DMS53 (cell line): ENCODE measurements at regions not wholly inside any gene's neighbourhood (a gene's known extent, or its start where the extent isn't known, plus 50 kb on each side); places are given as distances from the start of the nearest gene placed in this dataset.
A peak's percentile ranks its signal among the peaks of the same experiment; 100 is the strongest.
"Not testable (repeated sequence)": the region's sequence is repeated elsewhere in the genome, so short reads cannot be mapped to it uniquely, and the experiment has no call there.

Source experiments
- DNase-seq: peaks from one replicate; lab custom pipeline; 2025; lab: John Stamatoyannopoulos, UW

- DNase-seq = no peak
Measured at GRCh38 chr18:34942276-34942675, 98.9 kb upstream of the MAPRE2 start.

DNA sequence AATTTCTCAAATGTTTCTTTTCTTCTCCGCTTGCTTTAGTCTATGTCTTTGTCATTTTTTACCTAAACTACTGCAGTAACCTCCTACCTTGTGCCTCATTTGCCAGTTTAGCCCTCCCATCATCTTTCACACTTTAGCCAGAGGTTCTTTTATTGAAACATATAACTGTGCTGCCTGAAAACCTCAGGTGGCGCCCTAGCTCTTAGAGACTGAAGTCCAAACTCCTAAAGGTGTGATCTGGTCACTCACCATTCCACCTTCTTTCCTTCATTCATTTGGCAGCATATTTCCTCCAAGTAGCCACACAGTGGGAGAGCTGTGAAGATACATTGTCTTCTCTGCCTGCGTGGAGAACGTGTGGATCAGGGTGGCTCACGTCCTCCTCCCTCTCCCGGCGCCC is 98.2 kb upstream of the MAPRE2 start:
- peak; percentile 48 for DNase-seq

GRCh38 chr18:34943587-34943986 is 97.6 kb upstream of the MAPRE2 start:
- DNase-seq = no peak

GRCh38 chr18:34947711-34948125 is 93.5 kb upstream of the MAPRE2 start:
- DNase-seq = peak; percentile 57

DNA sequence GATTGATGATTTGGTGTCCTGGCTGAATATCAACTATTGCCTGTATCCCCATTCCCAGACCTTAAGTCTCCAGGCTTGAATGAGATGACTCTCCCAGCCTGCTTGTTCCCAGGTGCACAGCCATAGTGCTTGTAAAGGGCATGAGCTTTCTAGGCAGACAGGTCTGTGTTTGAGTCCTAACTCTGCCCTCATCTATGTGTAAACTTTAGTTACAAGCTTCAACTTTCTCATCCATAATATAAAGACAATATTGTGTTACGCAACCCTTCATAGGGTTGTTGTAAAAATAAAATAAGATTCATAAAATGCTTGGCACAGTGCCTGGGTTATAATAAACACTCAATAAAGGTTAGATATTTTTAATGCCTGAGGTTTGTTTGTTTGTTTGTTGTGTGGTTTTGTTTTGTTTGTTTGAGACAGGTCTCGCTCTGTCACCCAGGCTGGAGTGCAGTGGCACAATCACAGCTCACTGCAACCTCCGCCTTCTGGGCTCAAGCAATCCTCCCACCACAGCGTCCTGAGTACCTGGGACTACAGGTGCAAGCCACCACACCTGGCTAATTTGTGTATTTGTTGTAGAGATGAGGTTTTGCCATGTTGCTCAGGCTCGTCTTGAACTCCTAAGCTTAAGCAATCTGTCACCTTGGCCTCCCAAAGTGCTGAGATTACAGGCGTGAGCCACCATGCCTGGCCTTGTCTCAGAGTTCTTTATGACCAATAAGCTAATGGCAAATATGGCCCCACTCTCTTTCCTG is 89.4 kb upstream of the MAPRE2 start:
- no peak for DNase-seq

DNA sequence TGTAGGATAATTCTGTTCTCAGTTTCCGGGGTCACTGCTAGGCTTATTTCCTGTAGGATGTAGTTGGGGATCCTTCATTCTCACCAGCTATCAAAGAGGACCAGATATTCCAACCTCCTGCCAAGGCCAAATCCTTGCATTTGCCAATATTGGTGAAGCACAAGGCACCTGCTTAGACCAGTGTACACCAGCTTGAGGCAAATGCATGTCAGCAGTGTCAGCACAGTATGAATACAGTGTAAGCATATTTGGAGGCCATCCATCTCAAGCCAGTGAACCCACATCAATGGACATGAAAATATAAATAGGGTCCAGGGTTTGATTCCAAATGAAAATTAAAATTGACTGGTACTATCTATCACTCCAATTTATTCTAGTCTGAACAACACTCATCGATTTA is 88.0 kb upstream of the MAPRE2 start:
- no peak for DNase-seq

DNA sequence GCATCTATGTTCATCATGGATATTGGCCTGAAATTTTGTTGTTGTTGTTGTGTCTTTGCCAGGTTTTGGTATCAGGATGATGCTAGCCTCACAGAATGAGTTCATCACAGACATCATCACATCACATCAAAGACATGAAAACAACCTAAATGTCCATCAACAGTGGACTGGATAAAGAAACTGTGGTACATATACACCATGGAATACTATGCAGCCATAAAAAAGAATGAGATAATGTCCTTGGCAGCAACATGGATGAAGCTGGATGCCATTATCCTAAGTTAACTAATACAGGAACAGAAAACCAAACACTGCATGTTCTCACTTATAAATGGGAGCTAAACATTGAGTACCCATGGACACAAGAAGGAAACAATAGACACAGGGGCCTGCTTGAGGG is 85.7 kb upstream of the MAPRE2 start:
- not testable (repeated sequence) for DNase-seq

DNA sequence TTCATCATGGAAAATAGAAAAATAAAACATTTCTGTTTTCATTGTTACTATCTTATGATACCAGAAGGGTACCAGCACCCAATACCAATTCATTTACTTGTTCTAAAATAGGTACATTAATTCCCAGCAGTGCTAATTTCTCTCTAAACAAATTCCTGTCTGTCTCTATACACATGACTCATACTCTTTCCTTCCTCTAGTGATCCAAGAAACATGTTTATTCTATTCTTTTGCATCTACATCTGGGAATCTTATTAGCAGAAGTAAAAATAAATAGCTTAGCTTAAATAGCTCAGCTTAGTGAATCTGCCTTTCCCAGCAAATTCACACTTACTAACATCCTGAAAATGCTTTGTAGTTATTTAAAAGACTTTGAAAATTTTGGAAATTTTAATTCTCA is 84.5 kb upstream of the MAPRE2 start:
- peak; percentile 13 for DNase-seq

DNA sequence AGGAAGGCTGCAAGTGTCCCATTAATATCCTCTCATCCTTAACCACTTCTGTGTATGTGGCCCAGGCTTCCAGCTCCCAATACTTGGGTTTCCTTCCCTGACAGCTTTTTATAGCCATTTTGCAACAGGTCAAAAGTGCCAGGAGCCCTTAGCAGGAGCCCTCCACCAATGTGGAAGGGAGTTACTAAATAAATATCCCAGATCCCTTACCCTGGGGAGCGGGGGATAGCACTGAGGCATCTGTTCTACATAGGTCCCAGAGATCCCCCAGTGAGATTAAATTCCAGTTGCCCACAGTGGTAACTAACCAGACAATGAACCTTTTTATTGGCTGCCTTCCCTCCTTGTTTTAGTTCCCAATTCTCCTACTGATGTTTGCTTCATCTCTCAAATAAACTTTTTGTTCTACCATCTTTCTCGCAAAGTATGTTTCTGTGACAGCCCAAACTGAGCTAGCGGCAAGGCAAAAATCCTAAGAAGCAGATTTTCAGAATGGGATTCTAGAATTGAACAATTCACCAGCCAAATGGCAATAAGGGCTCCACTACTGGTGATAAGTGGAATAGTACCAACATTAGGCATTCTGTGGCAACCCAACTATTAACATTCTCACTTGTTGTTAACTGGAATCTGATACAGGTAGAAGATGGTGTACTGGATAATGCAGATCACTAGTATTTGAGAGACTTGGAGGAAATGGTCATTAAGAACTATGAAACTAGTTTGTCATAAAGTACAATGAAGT is 83.9 kb upstream of the MAPRE2 start:
- peak; percentile 25 for DNase-seq

DNA sequence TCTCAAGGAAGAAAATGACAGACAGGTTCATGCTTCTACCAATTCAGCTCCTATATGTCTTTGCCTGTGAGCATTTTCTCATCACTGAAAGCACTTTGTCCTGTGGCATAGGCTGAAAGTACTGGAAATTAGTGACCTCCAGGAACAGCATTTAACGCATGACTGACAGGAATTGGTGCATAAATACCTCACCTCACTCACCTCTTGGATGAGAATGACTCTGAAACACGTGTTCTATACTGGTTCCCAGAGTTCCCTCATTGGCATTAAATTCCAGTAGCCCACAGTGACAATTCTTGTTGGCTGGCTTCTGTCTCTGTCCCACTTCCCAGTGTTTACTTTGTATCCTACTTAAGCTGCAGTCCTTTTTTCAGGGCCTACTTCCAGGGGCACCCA is 83.4 kb upstream of the MAPRE2 start:
- peak; percentile 27 for DNase-seq

GRCh38 chr18:34959211-34959829 is 81.9 kb upstream of the MAPRE2 start:
- DNase-seq = peak; percentile 80

DNA sequence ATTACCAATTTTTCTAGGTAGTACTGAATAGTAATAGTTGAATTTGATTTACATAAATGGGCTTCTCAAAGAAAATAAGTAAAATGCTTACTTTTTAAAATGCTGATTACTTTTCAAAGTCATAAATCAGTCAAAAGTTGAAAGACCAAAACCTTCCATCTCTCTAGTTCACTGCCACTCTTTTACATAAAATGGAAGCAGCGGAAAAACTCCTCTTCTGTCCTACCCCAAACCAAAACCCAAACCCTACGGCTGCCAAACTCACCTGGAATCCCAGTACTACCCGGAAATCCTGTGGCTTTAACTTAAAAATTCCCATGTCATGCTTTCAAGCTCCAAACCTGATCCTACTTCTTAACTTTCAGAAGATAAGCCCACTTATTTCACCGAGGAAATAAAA is 81.2 kb upstream of the MAPRE2 start:
- no peak for DNase-seq

DNA sequence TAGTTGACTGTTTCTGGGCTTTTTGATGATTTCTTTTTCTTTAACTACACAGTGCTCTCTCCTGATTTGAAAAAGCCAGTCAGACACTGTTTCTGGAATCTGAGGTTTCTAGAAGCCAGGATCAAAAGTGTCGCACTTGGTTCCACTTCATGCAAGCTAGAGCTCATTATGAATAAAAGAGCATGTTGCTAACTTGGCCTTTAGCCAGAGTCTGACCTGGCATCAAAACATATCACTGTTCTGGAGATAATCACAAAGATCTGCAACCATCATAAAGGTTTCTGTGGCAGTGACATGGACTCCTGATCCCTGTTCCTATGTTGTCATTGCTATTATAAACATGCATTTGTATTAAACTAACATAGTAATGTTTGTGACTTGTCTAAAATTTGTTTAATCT is 76.1 kb upstream of the MAPRE2 start:
- peak; percentile 73 for DNase-seq

GRCh38 chr18:34965566-34965965 is 75.6 kb upstream of the MAPRE2 start:
- no peak for DNase-seq

DNA sequence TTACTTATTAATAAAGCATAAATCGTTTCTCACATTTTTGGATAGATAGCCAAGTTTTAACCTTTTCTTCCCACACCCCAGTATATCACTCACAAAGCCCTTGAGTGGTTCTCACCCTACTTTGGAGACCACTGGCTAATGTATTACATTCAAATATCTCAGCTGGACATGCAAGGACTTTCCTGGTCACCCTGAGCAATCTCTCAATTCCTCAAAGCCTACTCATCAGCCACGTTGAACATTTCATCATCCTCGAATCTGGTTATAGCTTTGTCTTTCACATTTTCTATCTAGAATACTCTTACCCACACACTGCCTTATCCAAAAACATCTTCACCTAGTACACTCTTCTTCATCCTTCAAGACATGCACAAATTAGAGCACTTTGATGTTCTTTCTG is 71.1 kb upstream of the MAPRE2 start:
- DNase-seq = no peak

DNA sequence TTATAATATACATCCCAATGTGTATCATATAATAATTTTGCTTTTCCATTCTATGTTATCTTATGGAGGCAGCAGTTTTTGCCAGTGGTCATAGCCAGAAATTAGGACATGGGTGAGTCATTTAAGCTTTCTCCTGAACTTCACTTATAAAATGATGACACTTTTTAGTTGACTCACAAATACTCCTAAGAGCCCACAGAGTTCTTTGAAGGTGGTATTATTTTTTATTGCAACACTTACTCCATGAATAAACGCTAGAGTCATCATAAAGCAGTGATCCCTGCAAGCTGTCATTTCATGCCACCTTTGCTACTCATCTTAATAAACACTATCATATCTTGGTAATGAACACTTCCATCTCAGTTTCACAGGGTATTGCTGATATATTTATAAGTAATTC is 69.9 kb upstream of the MAPRE2 start:
- DNase-seq = no peak

DNA sequence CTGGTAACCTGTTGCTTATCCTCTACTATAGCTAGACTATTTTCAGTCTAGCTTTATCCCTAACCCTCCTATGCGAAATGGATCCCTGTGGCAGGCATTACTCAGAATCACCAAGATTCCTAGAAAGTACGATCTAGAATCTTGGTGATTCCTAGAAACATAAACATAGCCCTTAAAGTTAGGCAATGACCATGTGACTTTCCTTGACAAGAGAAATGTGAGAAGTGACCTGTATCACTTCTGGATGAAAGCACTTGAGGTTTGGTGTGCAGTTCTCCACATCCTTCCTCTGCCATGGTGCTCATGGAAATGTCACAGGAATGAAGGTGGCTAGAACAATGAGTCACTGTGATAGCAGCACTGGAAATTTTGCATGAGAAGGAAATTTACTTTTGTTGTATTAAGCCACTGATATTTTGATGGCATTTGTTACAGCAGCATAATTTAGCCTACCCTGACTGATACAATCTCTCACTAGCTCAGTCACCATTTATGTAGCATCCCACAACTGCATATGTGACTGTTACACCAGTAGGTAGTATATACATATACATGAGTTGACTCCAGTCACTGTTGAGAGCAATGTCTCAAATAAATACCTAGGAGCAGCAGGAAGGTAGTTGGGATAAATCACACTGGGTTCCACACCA is 68.3 kb upstream of the MAPRE2 start:
- DNase-seq = no peak

DNA sequence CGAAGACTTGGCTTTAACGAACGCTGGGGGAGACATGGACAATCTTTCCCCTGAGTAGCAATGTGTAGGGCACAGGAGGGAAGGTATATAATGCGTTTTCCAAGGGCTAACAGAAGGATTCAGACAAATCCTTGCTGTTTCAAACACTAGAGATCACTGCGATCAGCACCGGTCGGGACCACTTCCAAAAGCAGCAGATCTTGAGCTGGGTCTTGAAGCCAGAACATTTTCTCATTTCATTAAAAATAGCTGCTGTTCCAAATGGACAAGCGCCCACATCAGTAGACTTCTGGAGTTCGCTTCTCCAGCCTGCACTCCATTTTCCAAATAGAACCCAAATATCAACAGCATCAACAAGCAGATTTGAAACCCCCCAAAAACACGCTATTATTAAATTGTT is 65.1 kb upstream of the MAPRE2 start:
- DNase-seq = peak; percentile 11

GRCh38 chr18:34976534-34976898 is 64.7 kb upstream of the MAPRE2 start:
- DNase-seq = no peak

GRCh38 chr18:34976899-34977837 is 64.0 kb upstream of the MAPRE2 start:
- peak; percentile 88 for DNase-seq

GRCh38 chr18:34977838-34978532 is 63.2 kb upstream of the MAPRE2 start:
- DNase-seq = peak; percentile 90
